ENCODE measurements at regions not wholly inside any gene's neighbourhood (a gene's known extent, or its start where the extent isn't known, plus 50 kb on each side); places are given as distances from the start of the nearest gene placed in this dataset.

- no peak overlapping the region for H3K4me3 ChIP-seq (ENCODE audit: low read length)
- DNase-seq (ENCODE audit: low read depth): no peak
- TF ChIP-seq CTCF (IDR thresholded peaks at IDR 0.05; ENCODE audit: insufficient read depth, low read depth, low read length, missing control alignments): no peak
Observed at GRCh38 chr6:54646069-54646950, 200.3 kb upstream of the FAM83B start.

- no peak for DNase-seq (ENCODE audit: low read depth)
- no peak overlapping the region for H3K4me3 ChIP-seq (ENCODE audit: low read length)
- no peak for TF ChIP-seq CTCF (IDR thresholded peaks at IDR 0.05; ENCODE audit: insufficient read depth, low read depth, low read length, missing control alignments)
Observed at GRCh38 chr6:54646951-54647664, 199.5 kb upstream of the FAM83B start.

- TF ChIP-seq CTCF (IDR thresholded peaks at IDR 0.05; ENCODE audit: insufficient read depth, low read depth, low read length, missing control alignments): no peak
- DNase-seq (ENCODE audit: low read depth): no peak
- no peak overlapping the region for H3K4me3 ChIP-seq (ENCODE audit: low read length)
Observed at GRCh38 chr6:54654381-54654780, 192.2 kb upstream of the FAM83B start.

- no peak overlapping the region for H3K4me3 ChIP-seq (ENCODE audit: low read length)
- no peak for TF ChIP-seq CTCF (IDR thresholded peaks at IDR 0.05; ENCODE audit: insufficient read depth, low read depth, low read length, missing control alignments)
- peak; percentile 49 for DNase-seq (ENCODE audit: low read depth)
Observed at GRCh38 chr6:54655162-54655561, 191.4 kb upstream of the FAM83B start.

GRCh38 chr6:54665278-54665677, 181.3 kb upstream of the FAM83B start:
- H3K4me3 ChIP-seq (ENCODE audit: low read length): no peak overlapping the region
- TF ChIP-seq CTCF (IDR thresholded peaks at IDR 0.05; ENCODE audit: insufficient read depth, low read depth, low read length, missing control alignments): no peak
- DNase-seq (ENCODE audit: low read depth): no peak

- H3K4me3 ChIP-seq (ENCODE audit: low read length): no peak overlapping the region
- DNase-seq (ENCODE audit: low read depth): no peak
- no peak for TF ChIP-seq CTCF (IDR thresholded peaks at IDR 0.05; ENCODE audit: insufficient read depth, low read depth, low read length, missing control alignments)
Observed at GRCh38 chr6:54680531-54680930, 166.0 kb upstream of the FAM83B start.
